Endothelial cell of umbilical vein (primary cell): ENCODE measurements at regions not wholly inside any gene's neighbourhood (a gene's known extent, or its start where the extent isn't known, plus 50 kb on each side); places are given as distances from the start of the nearest gene placed in this dataset.

Source experiments
- BruUV-seq: library from RNA; stranded (reverse); fragments of 400-500 nt; replicated peaks from 2 replicates; lab custom pipeline; 2021; lab: Mats Ljungman, UMichigan
- CTCF ChIA-PET: fragments of 300-600, 350-600 bp; sonication (Branson Sonifier 250); formaldehyde crosslinking; loops from one replicate; lab custom pipeline; 2021; ENCODE audit warnings: antibody characterized with exemption, inconsistent platforms; lab: Charles Lee
- POLR2A ChIA-PET: fragments of 300-600, 350-600 bp; sonication (Branson Sonifier 250); formaldehyde crosslinking; loops from one replicate; lab custom pipeline; 2021; ENCODE audit warnings: antibody characterized with exemption, inconsistent platforms; lab: Charles Lee
- DNase-seq: peaks from one replicate; pipeline ENCODE4 v3.0.0-alpha.2; 2011; ENCODE audit warnings: low read depth, low spot score
- FAIRE-seq: peaks from 2 replicates; lab custom pipeline; 2011; peaks lifted over from hg19 to GRCh38; lab: Jason Lieb, UNC
- H2AFZ ChIP-seq: 2 replicates; pipeline ENCODE4 v1.6.0; 2012; ENCODE audit warnings: low read depth, low read length, control low read depth, inconsistent platforms
- H3K27ac ChIP-seq: 2 replicates; pipeline ENCODE4 v1.5.1; 2011; ENCODE audit warnings: low read depth, mild to moderate bottlenecking, control low read depth, low read length, moderate library complexity; ENCODE audit not compliant: insufficient read depth
- H3K27me3 ChIP-seq, 2 experiments: 2 replicates each; pipeline versions ENCODE4 v1.6.0 to v1.6.1; 2011; ENCODE audit warnings: low read length in 2 of 2, mixed read lengths in 1 of 2; ENCODE audit not compliant: control insufficient read depth in 2 of 2, insufficient read depth in 2 of 2
- H3K36me3 ChIP-seq, 2 experiments: 2 replicates in 1 of 2; 3 replicates in 1 of 2; pipeline ENCODE4 v1.5.1; 2011; ENCODE audit warnings: low read length in 2 of 2, mild to moderate bottlenecking in 1 of 2, moderate library complexity in 1 of 2; ENCODE audit not compliant: control insufficient read depth in 2 of 2, insufficient read depth in 2 of 2; ENCODE audit errors: extremely low read depth in 1 of 2
- H3K4me1 ChIP-seq: 3 replicates; pipeline ENCODE4 v1.5.1; 2011; ENCODE audit warnings: mild to moderate bottlenecking, low read length; ENCODE audit not compliant: control insufficient read depth, insufficient read depth; ENCODE audit errors: extremely low read depth
- H3K4me2 ChIP-seq: 2 replicates; pipeline ENCODE4 v1.6.1; 2011; ENCODE audit warnings: low read length, control low read depth, mixed read lengths; ENCODE audit not compliant: insufficient read depth
- H3K4me3 ChIP-seq, 3 experiments: fragments of 200-600 bp in 1 of 3; sonication (generic), shearing (Covaris generic) in 1 of 3; replicated peaks in 1 of 3; 2 replicates each; pipeline ENCODE4 v1.5.1; 2011 to 2016; ENCODE audit warnings: control low read depth in 3 of 3, low read length in 3 of 3, mild to moderate bottlenecking in 2 of 3, inconsistent platforms in 1 of 3, low read depth in 1 of 3, moderate library complexity in 1 of 3; ENCODE audit not compliant: insufficient read depth in 1 of 3
- H3K79me2 ChIP-seq: 2 replicates; pipeline ENCODE4 v1.6.0; 2012; ENCODE audit warnings: low read length, inconsistent platforms; ENCODE audit not compliant: control insufficient read depth, insufficient read depth
- H3K9ac ChIP-seq: replicated peaks from 2 replicates; pipeline ENCODE3; 2011; ENCODE audit warnings: low read length, control low read depth; ENCODE audit not compliant: insufficient read depth; ENCODE audit errors: extremely low read depth
- H3K9me1 ChIP-seq: replicated peaks from 3 replicates; pipeline ENCODE4 v1.6.0; 2011; ENCODE audit warnings: mild to moderate bottlenecking, low read length; ENCODE audit not compliant: control insufficient read depth, insufficient read depth; ENCODE audit errors: extremely low read depth
- H3K9me3 ChIP-seq: replicated peaks from 2 replicates; pipeline ENCODE4 v1.5.1; 2012; ENCODE audit warnings: low read length, inconsistent platforms; ENCODE audit not compliant: control insufficient read depth, insufficient read depth
- H4K20me1 ChIP-seq: replicated peaks from 2 replicates; pipeline ENCODE3; 2011; ENCODE audit warnings: mild to moderate bottlenecking, low read length; ENCODE audit not compliant: control insufficient read depth, insufficient read depth; ENCODE audit errors: extremely low read depth
- CTCF ChIP-seq, 2 donors: IDR thresholded peaks; 1 replicate in 1 of 2; 2 replicates in 1 of 2; pipeline ENCODE4 v1.5.1; 2011; ENCODE audit warnings: low read length in 2 of 2, mild to moderate bottlenecking in 2 of 2, moderate library complexity in 2 of 2, control low read depth in 1 of 2, inconsistent platforms in 1 of 2, low read depth in 1 of 2; ENCODE audit not compliant: insufficient read depth in 1 of 2; ENCODE audit errors: extremely low read depth in 1 of 2
- EZH2 ChIP-seq: IDR thresholded peaks from 2 replicates; pipeline ENCODE4 v1.6.1; 2012; ENCODE audit warnings: borderline replicate concordance, low read depth, mild to moderate bottlenecking, moderate library complexity, low read length, inconsistent platforms; ENCODE audit not compliant: severe bottlenecking
- FOS ChIP-seq: IDR thresholded peaks from 2 replicates; pipeline ENCODE4 v1.6.1; 2011; ENCODE audit warnings: mild to moderate bottlenecking, low read length, moderate library complexity, borderline replicate concordance; ENCODE audit not compliant: insufficient read depth
- GATA2 ChIP-seq: IDR thresholded peaks from 2 replicates; pipeline ENCODE4 v1.7.0; 2011; ENCODE audit warnings: low read depth, mild to moderate bottlenecking, moderate library complexity, mixed read lengths, low read length; ENCODE audit not compliant: insufficient read length, insufficient read depth
- JUN ChIP-seq: IDR thresholded peaks from 2 replicates; pipeline ENCODE4 v1.6.1; 2011; ENCODE audit warnings: borderline replicate concordance, low read depth; ENCODE audit not compliant: insufficient read length, insufficient read depth
- MAX ChIP-seq: IDR thresholded peaks from 2 replicates; pipeline ENCODE4 v1.6.1; 2011; ENCODE audit not compliant: insufficient read depth, insufficient read length
- MYC ChIP-seq: IDR thresholded peaks from one replicate; pipeline ENCODE4 v1.6.1; 2011; ENCODE audit warnings: mild to moderate bottlenecking, low read depth, low read length
- POLR2A ChIP-seq: IDR thresholded peaks from 2 replicates; pipeline ENCODE4 v1.6.1; 2012; ENCODE audit warnings: low read depth, mild to moderate bottlenecking, control low read depth, low read length
- POLR2AphosphoS5 ChIP-seq: IDR thresholded peaks from 2 replicates; pipeline ENCODE4 v1.6.1; 2012; ENCODE audit warnings: low read depth, mild to moderate bottlenecking, control low read depth, low read length, moderate library complexity; ENCODE audit not compliant: insufficient read depth
- dilution Hi-C: fragments of 300-500 bp; cut with MboI; formaldehyde crosslinking; loops from one replicate; pipeline ENCODE4 v1.15.0; 2019; ENCODE audit warnings: low sequenced_read_pairs; ENCODE audit not compliant: extremely low pct_ligation_motif_present
- intact Hi-C: fragments of 100-400 bp; cut with micrococcal nuclease; formaldehyde crosslinking; loops from one replicate; pipeline ENCODE4 v1.10.0; 2022

GRCh38 chr4:180152831-180153230 is 2090.4 kb upstream of the TENM3 start:
- no peak for DNase-seq
- FAIRE-seq, result peak; percentile 4
- BruUV-seq, result no TSS peak
- Histone ChIP-seq H3K27me3 (no peaks in the 10 kb centered on the region), H3K79me2 (no peaks in the 10 kb centered on the region), H3K27ac (no peak overlapping the region), H3K9me1 (no peaks in the 10 kb centered on the region), H4K20me1 (no peaks in the 10 kb centered on the region), H3K4me3 (no peak overlapping the region), H3K4me1 (no peaks in the 10 kb centered on the region), H3K36me3 (no peaks in the 10 kb centered on the region), H3K9me3 (peaks cover 4% of the 10 kb centered on the region), H2AFZ (no peak overlapping the region), H3K4me2 (no peak overlapping the region), H3K9ac (no peak overlapping the region)
- intact Hi-C loops (no loop called here), dilution Hi-C loops (no loop called here)
- ChIA-PET CTCF (no interaction called here), POLR2A (no interaction called here)
- no peak for TF ChIP-seq CTCF (IDR thresholded peaks at IDR 0.05; ENCODE audit: extremely low read depth in 1 of 2, insufficient read depth in 1 of 2, low read depth in 1 of 2, low read length in 2 of 2)
- TF ChIP-seq POLR2A, result no peak
- TF ChIP-seq MAX, result no peak
- TF ChIP-seq EZH2, result no peak
- no peak for TF ChIP-seq FOS
- no peak for TF ChIP-seq MYC
- TF ChIP-seq POLR2AphosphoS5, result no peak
- no peak for TF ChIP-seq GATA2
- no peak for TF ChIP-seq JUN
